Neural cell (in vitro differentiated cells): ENCODE measurements at regions not wholly inside any gene's neighbourhood (a gene's known extent, or its start where the extent isn't known, plus 50 kb on each side); places are given as distances from the start of the nearest gene placed in this dataset.

ENCODE experiments used
- H2AFZ ChIP-seq: fragments of 200-600, 300-800 bp; sonication (generic), shearing (Covaris generic); 2 replicates; pipeline ENCODE4 v1.6.0; 2014; ENCODE audit warnings: low read depth, mild to moderate bottlenecking, antibody characterized with exemption, low read length, moderate library complexity
- H3F3A ChIP-seq: fragments of 200-600 bp; shearing (Covaris generic); 2 replicates; pipeline ENCODE4 v1.6.1; 2016; ENCODE audit warnings: mild to moderate bottlenecking, moderate library complexity, mixed read lengths, antibody characterized with exemption, low read length; ENCODE audit not compliant: insufficient read depth, poor library complexity, severe bottlenecking
- H3K27ac ChIP-seq: fragments of 200-600, 300-800 bp; sonication (generic), shearing (Covaris generic); 2 replicates; pipeline ENCODE4 v1.5.1; 2014; ENCODE audit warnings: mild to moderate bottlenecking, low read length, moderate library complexity
- H3K27me3 ChIP-seq: fragments of 300-800, 200-600 bp; sonication (generic), shearing (Covaris generic); 2 replicates; pipeline ENCODE4 v1.6.0; 2014; ENCODE audit warnings: mild to moderate bottlenecking, low read depth, low read length, moderate library complexity; ENCODE audit not compliant: insufficient read depth
- H3K36me3 ChIP-seq: fragments of 300-800, 200-600 bp; sonication (generic), shearing (Covaris generic); 2 replicates; pipeline ENCODE4 v1.5.1; 2014; ENCODE audit warnings: mild to moderate bottlenecking, antibody characterized with exemption, low read length, moderate library complexity; ENCODE audit not compliant: insufficient read depth
- H3K4me2 ChIP-seq: fragments of 300-800, 200-600 bp; sonication (generic), shearing (Covaris generic); 2 replicates; pipeline ENCODE4 v1.6.0; 2014; ENCODE audit warnings: mild to moderate bottlenecking, low read length
- H3K4me3 ChIP-seq: fragments of 300-800, 200-600 bp; sonication (generic), shearing (Covaris generic); 2 replicates; pipeline ENCODE4 v1.5.1; 2014; ENCODE audit warnings: mild to moderate bottlenecking, low read length, moderate library complexity
- H3K79me2 ChIP-seq: fragments of 200-600 bp; shearing (Covaris generic); replicated peaks from 2 replicates; pipeline ENCODE4 v1.6.0; 2014; ENCODE audit warnings: mild to moderate bottlenecking, low read length, moderate library complexity; ENCODE audit not compliant: insufficient read depth
- H3K9ac ChIP-seq: fragments of 300-800, 200-600 bp; sonication (generic), shearing (Covaris generic); 2 replicates; pipeline ENCODE4 v1.6.1; 2016; ENCODE audit warnings: mild to moderate bottlenecking, low read length, mixed read lengths
- H3K9me2 ChIP-seq: fragments of 200-600 bp; shearing (Covaris generic); 2 replicates; pipeline ENCODE4 v1.6.1; 2016; ENCODE audit warnings: mild to moderate bottlenecking, low read length, mixed read lengths; ENCODE audit not compliant: insufficient read depth
- H3K9me3 ChIP-seq: fragments of 200-600, 300-800 bp; sonication (generic), shearing (Covaris generic); 2 replicates; pipeline ENCODE4 v1.6.1; 2016; ENCODE audit warnings: mild to moderate bottlenecking, mixed run types, low read length, moderate library complexity, mixed read lengths
- H4K20me1 ChIP-seq: fragments of 200-600 bp; shearing (Covaris generic); 2 replicates; pipeline ENCODE4 v1.6.1; 2016; ENCODE audit warnings: mild to moderate bottlenecking, mixed run types; ENCODE audit not compliant: insufficient read depth
- EP300 ChIP-seq: fragments of 450-650 bp; conservative IDR thresholded peaks from 2 replicates; pipeline ENCODE4 v1.6.1; 2014; ENCODE audit warnings: antibody characterized with exemption, mild to moderate bottlenecking, moderate library complexity; ENCODE audit not compliant: poor library complexity, severe bottlenecking
- EZH2 ChIP-seq: fragments of 200-600, 300-800 bp; shearing (Covaris generic), sonication (generic); IDR thresholded peaks from 2 replicates; pipeline ENCODE4 v1.6.1; 2014; ENCODE audit warnings: antibody characterized with exemption, low read length, borderline replicate concordance, mild to moderate bottlenecking; ENCODE audit not compliant: insufficient read depth, poor library complexity, severe bottlenecking
- MXI1 ChIP-seq: fragments of 450-650 bp; conservative IDR thresholded peaks from 2 replicates; pipeline ENCODE4 v1.6.1; 2014; ENCODE audit warnings: antibody characterized with exemption, mild to moderate bottlenecking; ENCODE audit not compliant: poor library complexity, severe bottlenecking
- POLR2AphosphoS5 ChIP-seq: IDR thresholded peaks from 2 replicates; pipeline ENCODE4 v1.6.1; 2012
- RAD21 ChIP-seq: fragments of 450-650 bp; conservative IDR thresholded peaks from 2 replicates; pipeline ENCODE4 v1.6.1; 2014; ENCODE audit warnings: antibody characterized with exemption, mild to moderate bottlenecking, moderate library complexity
- REST ChIP-seq: IDR thresholded peaks from 2 replicates; pipeline ENCODE4 v1.6.1; 2012; ENCODE audit warnings: borderline replicate concordance
- SMC3 ChIP-seq: fragments of 450-650 bp; conservative IDR thresholded peaks from 2 replicates; pipeline ENCODE4 v1.6.1; 2014; ENCODE audit warnings: antibody characterized with exemption, mild to moderate bottlenecking, moderate library complexity; ENCODE audit not compliant: poor library complexity
- TAF1 ChIP-seq: IDR thresholded peaks from 2 replicates; pipeline ENCODE4 v1.6.1; 2012; ENCODE audit warnings: low read depth
- TF ChIP-seq, protein P1 (sequence below): fragments of 450-650 bp; IDR thresholded peaks from 2 replicates; pipeline ENCODE4 v1.5.1; 2014; ENCODE audit warnings: antibody characterized with exemption, mild to moderate bottlenecking, moderate library complexity; ENCODE audit not compliant: poor library complexity, severe bottlenecking

DNA sequence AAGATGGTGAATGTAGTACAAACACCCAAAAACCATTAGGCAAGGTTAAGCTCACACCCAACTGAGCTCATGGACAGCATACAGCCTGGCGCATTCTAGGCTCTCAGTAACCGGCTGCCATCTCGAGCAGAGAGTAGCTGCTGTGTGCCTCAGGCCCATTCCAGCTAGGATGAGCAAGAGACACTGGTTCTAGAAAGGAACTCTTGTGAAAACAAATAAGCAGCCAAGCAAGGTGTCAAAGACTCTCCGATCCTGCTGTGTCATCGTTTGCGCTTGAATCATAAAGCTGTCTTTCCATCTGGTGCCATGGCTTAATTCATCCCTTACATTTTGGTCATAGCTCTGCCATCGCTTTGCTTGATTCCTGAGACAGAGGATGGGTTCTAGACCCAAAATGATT is 135.4 kb upstream of the MSX2 start:
- no peaks in the 10 kb centered on the region for H4K20me1 ChIP-seq
- no peaks in the 10 kb centered on the region for H3F3A ChIP-seq
- no peak overlapping the region for H2AFZ ChIP-seq
- no peaks in the 10 kb centered on the region for H3K36me3 ChIP-seq
- H3K27ac ChIP-seq = no peak overlapping the region
- no peak overlapping the region for H3K4me3 ChIP-seq
- H3K4me2 ChIP-seq = no peak overlapping the region
- TF ChIP-seq MXI1 (no peak), EP300 (no peak)
- H3K79me2 ChIP-seq = no peaks in the 10 kb centered on the region
- no peaks in the 10 kb centered on the region for H3K9me2 ChIP-seq
- H3K27me3 ChIP-seq = no peaks in the 10 kb centered on the region
- H3K9ac ChIP-seq = no peak overlapping the region
- no peaks in the 10 kb centered on the region for H3K9me3 ChIP-seq

- no peaks in the 10 kb centered on the region for H3K79me2 ChIP-seq
- no peaks in the 10 kb centered on the region for H3K27me3 ChIP-seq
- no peaks in the 10 kb centered on the region for H3K9me3 ChIP-seq
- no peaks in the 10 kb centered on the region for H3K36me3 ChIP-seq
- H4K20me1 ChIP-seq = no peaks in the 10 kb centered on the region
- no peak overlapping the region for H3K27ac ChIP-seq
- H3F3A ChIP-seq = no peaks in the 10 kb centered on the region
- H2AFZ ChIP-seq = no peak overlapping the region
- H3K4me2 ChIP-seq = no peak overlapping the region
- TF ChIP-seq POLR2AphosphoS5 (no peak), TAF1 (no peak), EZH2 (no peak), EP300 (no peak), REST (no peak), MXI1 (no peak), SMC3 (no peak), RAD21 (no peak)
- TF ChIP-seq, protein P1, sequence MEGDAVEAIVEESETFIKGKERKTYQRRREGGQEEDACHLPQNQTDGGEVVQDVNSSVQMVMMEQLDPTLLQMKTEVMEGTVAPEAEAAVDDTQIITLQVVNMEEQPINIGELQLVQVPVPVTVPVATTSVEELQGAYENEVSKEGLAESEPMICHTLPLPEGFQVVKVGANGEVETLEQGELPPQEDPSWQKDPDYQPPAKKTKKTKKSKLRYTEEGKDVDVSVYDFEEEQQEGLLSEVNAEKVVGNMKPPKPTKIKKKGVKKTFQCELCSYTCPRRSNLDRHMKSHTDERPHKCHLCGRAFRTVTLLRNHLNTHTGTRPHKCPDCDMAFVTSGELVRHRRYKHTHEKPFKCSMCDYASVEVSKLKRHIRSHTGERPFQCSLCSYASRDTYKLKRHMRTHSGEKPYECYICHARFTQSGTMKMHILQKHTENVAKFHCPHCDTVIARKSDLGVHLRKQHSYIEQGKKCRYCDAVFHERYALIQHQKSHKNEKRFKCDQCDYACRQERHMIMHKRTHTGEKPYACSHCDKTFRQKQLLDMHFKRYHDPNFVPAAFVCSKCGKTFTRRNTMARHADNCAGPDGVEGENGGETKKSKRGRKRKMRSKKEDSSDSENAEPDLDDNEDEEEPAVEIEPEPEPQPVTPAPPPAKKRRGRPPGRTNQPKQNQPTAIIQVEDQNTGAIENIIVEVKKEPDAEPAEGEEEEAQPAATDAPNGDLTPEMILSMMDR = no peak
- H3K4me3 ChIP-seq = no peak overlapping the region
- no peaks in the 10 kb centered on the region for H3K9me2 ChIP-seq
- H3K9ac ChIP-seq = no peak overlapping the region
Observed at GRCh38 chr5:174589599-174589998, 134.8 kb upstream of the MSX2 start.

DNA sequence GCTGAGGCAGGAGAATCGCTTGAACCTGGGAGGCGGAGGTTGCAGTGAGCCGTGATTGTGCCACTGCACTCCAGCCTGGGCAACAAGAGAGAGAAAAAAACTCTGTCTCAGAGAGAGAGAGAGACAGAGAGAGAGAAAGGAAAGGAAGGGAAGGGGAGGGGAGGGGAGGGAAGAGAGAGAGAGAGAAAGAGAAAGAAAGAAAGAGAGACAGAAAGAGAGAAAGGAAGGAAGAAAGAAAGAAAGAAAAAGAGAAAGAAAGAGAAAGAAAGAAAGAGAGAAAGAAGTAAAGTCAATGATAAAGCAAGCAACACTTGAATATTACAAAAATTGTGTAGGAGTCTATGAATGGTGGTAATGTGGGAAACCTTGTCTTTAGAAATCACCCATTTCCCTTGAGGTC is 133.6 kb upstream of the MSX2 start:
- Histone ChIP-seq H3K79me2 (no peaks in the 10 kb centered on the region), H2AFZ (no peak overlapping the region), H3K36me3 (no peaks in the 10 kb centered on the region), H4K20me1 (no peaks in the 10 kb centered on the region), H3K9ac (no peak overlapping the region), H3K9me3 (no peaks in the 10 kb centered on the region), H3K27me3 (no peaks in the 10 kb centered on the region), H3F3A (no peaks in the 10 kb centered on the region), H3K4me2 (no peak overlapping the region), H3K4me3 (no peak overlapping the region), H3K27ac (no peak overlapping the region), H3K9me2 (no peaks in the 10 kb centered on the region)
- TF ChIP-seq EZH2 = no peak
- TF ChIP-seq POLR2AphosphoS5 = no peak
- TF ChIP-seq REST = no peak
- no peak for TF ChIP-seq MXI1
- TF ChIP-seq RAD21 = no peak
- TF ChIP-seq TAF1 = no peak
- no peak for TF ChIP-seq SMC3
- no peak for TF ChIP-seq EP300
- TF ChIP-seq, protein P1 = no peak
